GM12878 (cell line): ENCODE measurements at regions not wholly inside any gene's neighbourhood (a gene's known extent, or its start where the extent isn't known, plus 50 kb on each side); places are given as distances from the start of the nearest gene placed in this dataset.

Experiments
- ATAC-seq: fragments of 200-7000 bp; cut with Tn5 transposase; 3 replicates; pipeline ENCODE4 v1.9.1; 2020; ENCODE audit warnings: mild to moderate bottlenecking, moderate library complexity
- BruUV-seq: library from RNA; stranded (reverse); fragments of 400-500 nt; replicated peaks from 2 replicates; lab custom pipeline; 2021; lab: Mats Ljungman, UMichigan
- CTCF ChIA-PET: fragments of 300-600 bp; sonication (Branson Sonifier 250); formaldehyde crosslinking; extraction: SDS; loops from one replicate; lab custom pipeline; 2021; ENCODE audit warnings: inconsistent platforms; lab: Yijun Ruan, JAX
- POLR2A ChIA-PET: fragments of 350-600 bp; formaldehyde crosslinking; extraction: SDS; loops from one replicate; lab custom pipeline; 2021; ENCODE audit warnings: inconsistent platforms; lab: Charles Lee
- RAD21 ChIA-PET: fragments of 300-600 bp; sonication (Branson Sonifier 250); formaldehyde crosslinking; loops from one replicate; lab custom pipeline; 2023; ENCODE audit warnings: antibody characterized with exemption; ENCODE audit not compliant: unreplicated experiment; lab: Charles Lee
- SMC1A ChIA-PET: fragments of 300-600 bp; sonication (Branson Sonifier 250); formaldehyde crosslinking; loops from one replicate; lab custom pipeline; 2023; ENCODE audit not compliant: unreplicated experiment, uncharacterized antibody; lab: Charles Lee
- DNase-seq: peaks from one replicate; pipeline ENCODE4 v3.0.0-alpha.2; 2011; ENCODE audit warnings: low read depth, low spot score
- FAIRE-seq: peaks from 3 replicates; lab custom pipeline; 2011; peaks lifted over from hg19 to GRCh38; lab: Jason Lieb, UNC
- H2AFZ ChIP-seq: 2 replicates; pipeline ENCODE4 v1.6.0; 2011; ENCODE audit warnings: low read depth, low read length, control low read depth; ENCODE audit not compliant: control insufficient read depth
- H3K27ac ChIP-seq: 2 replicates; pipeline ENCODE4 v1.5.1; 2011; ENCODE audit warnings: control low read depth; ENCODE audit not compliant: control insufficient read depth, insufficient read depth
- H3K27me3 ChIP-seq, 2 experiments: replicated peaks in 1 of 2; 2 replicates each; pipeline versions ENCODE4 v1.6.0 to v1.6.1; 2011; ENCODE audit warnings: low read length in 1 of 2; ENCODE audit not compliant: control insufficient read depth in 2 of 2, insufficient read depth in 2 of 2
- H3K36me3 ChIP-seq, 2 experiments: 2 replicates each; pipeline ENCODE4 v1.5.1; 2011; ENCODE audit warnings: low read length in 1 of 2; ENCODE audit not compliant: control insufficient read depth in 2 of 2, insufficient read depth in 2 of 2
- H3K4me1 ChIP-seq: 2 replicates; pipeline ENCODE4 v1.6.1; 2011; ENCODE audit warnings: mild to moderate bottlenecking, low read length, moderate library complexity, mixed read lengths; ENCODE audit not compliant: control insufficient read depth, insufficient read depth
- H3K4me2 ChIP-seq: 2 replicates; pipeline ENCODE4 v1.6.0; 2011; ENCODE audit warnings: control low read depth; ENCODE audit not compliant: control insufficient read depth, insufficient read depth
- H3K4me3 ChIP-seq: fragments of 200-600 bp; sonication (generic); 2 replicates; pipeline ENCODE4 v1.5.1; 2016
- H3K79me2 ChIP-seq: 2 replicates; pipeline ENCODE4 v1.6.0; 2011; ENCODE audit warnings: low read length; ENCODE audit not compliant: control insufficient read depth, insufficient read depth
- H3K9ac ChIP-seq: 2 replicates; pipeline ENCODE4 v1.8.0; 2011; ENCODE audit warnings: low read length, control low read depth, mixed read lengths; ENCODE audit not compliant: control insufficient read depth, insufficient read depth
- H3K9me3 ChIP-seq: replicated peaks from 3 replicates; pipeline ENCODE4 v1.5.1; 2011; ENCODE audit warnings: mild to moderate bottlenecking, low read length; ENCODE audit not compliant: control insufficient read depth, insufficient read depth
- H4K20me1 ChIP-seq: 2 replicates; pipeline ENCODE4 v1.6.0; 2011; ENCODE audit not compliant: control insufficient read depth, insufficient read depth
- BRCA1 ChIP-seq: IDR thresholded peaks from 2 replicates; pipeline ENCODE4 v1.6.1; 2011; ENCODE audit warnings: low read depth, low read length, improper control_type of control experiment
- CBX3 ChIP-seq: fragments of 200-600 bp; sonication (generic); IDR thresholded peaks from 2 replicates; pipeline ENCODE4 v1.6.1; 2016; ENCODE audit warnings: low read depth, borderline replicate concordance
- EP300 ChIP-seq, 2 experiments: fragments of 150-350 bp in 1 of 2; IDR thresholded peaks; 2 replicates each; pipeline ENCODE4 v1.6.1; 2011 to 2012; ENCODE audit warnings: low read depth in 2 of 2, low read length in 2 of 2, borderline replicate concordance in 1 of 2, improper control_type of control experiment in 1 of 2, inconsistent platforms in 1 of 2; ENCODE audit not compliant: control insufficient read depth in 1 of 2
- HDAC2 ChIP-seq: fragments of 200-600 bp; sonication (generic); IDR thresholded peaks from 2 replicates; pipeline ENCODE4 v1.6.1; 2017
- NFXL1 ChIP-seq: fragments of 450-650 bp; IDR thresholded peaks from 2 replicates; pipeline ENCODE4 v1.6.1; 2017; ENCODE audit warnings: antibody characterized with exemption, mild to moderate bottlenecking, borderline replicate concordance
- PML ChIP-seq: IDR thresholded peaks from 2 replicates; pipeline ENCODE4 v1.6.1; 2012; ENCODE audit warnings: low read length, inconsistent platforms
- POLR2AphosphoS5 ChIP-seq: IDR thresholded peaks from 2 replicates; pipeline ENCODE4 v1.6.1; 2011; ENCODE audit warnings: mild to moderate bottlenecking, low read length, inconsistent platforms
- RBBP5 ChIP-seq: fragments of 200-600 bp; sonication (generic); conservative IDR thresholded peaks from 2 replicates; pipeline ENCODE4 v1.6.1; 2016
- SMC3 ChIP-seq: IDR thresholded peaks from 2 replicates; pipeline ENCODE4 v1.6.1; 2011; ENCODE audit warnings: low read length, improper control_type of control experiment, borderline replicate concordance
- SUZ12 ChIP-seq: fragments of 200-600 bp; sonication (generic); IDR thresholded peaks from one replicate; pipeline ENCODE4 v1.6.1; 2018; ENCODE audit warnings: antibody characterized with exemption, mild to moderate bottlenecking; ENCODE audit not compliant: unreplicated experiment
- ZNF622 ChIP-seq: fragments of 450-650 bp; IDR thresholded peaks from 2 replicates; pipeline ENCODE4 v1.6.1; 2017; ENCODE audit warnings: mild to moderate bottlenecking, inconsistent platforms
- ZZZ3 ChIP-seq: IDR thresholded peaks from 2 replicates; pipeline ENCODE4 v1.6.1; 2011; ENCODE audit warnings: low read depth; ENCODE audit not compliant: control insufficient read depth, insufficient read length
- WGBS: methylation state at CpG from one replicate; pipeline ENCODE4 v1.1.6; 2016; ENCODE audit warnings: low lambda C conversion rate; ENCODE audit not compliant: insufficient replicate concordance, insufficient coverage; ENCODE audit errors: missing lambda C conversion rate; 5-methylcytosine and 5-hydroxymethylcytosine counted together
- in situ Hi-C: fragments of 300-500 bp; cut with MboI; formaldehyde crosslinking; loops from 9 replicates; pipeline ENCODE4 v1.14.3; 2018; ENCODE audit warnings: mixed read lengths
- intact Hi-C: fragments of 100-400 bp; cut with micrococcal nuclease; formaldehyde crosslinking; loops from one replicate; pipeline ENCODE4 v1.14.2; 2022; ENCODE audit not compliant: unreplicated experiment
- TF ChIP-seq, protein P1 (sequence below): IDR thresholded peaks from 2 replicates; pipeline ENCODE4 v1.6.1; 2011; ENCODE audit warnings: low read depth, low read length, improper control_type of control experiment, borderline replicate concordance
- TF ChIP-seq, protein P2 (sequence below): fragments of 450-650 bp; formaldehyde crosslinking; IDR thresholded peaks from 2 replicates; pipeline ENCODE4 v1.4.0; 2022; ENCODE audit warnings: mild to moderate bottlenecking, moderate library complexity
- TF ChIP-seq, protein P3 (sequence below): IDR thresholded peaks from 2 replicates; pipeline ENCODE4 v1.6.1; 2012; ENCODE audit warnings: low read length, inconsistent platforms
- TF ChIP-seq, protein P4 (sequence below): IDR thresholded peaks from 2 replicates; pipeline ENCODE4 v1.6.1; 2012; ENCODE audit warnings: mild to moderate bottlenecking, low read depth, low read length

DNA sequence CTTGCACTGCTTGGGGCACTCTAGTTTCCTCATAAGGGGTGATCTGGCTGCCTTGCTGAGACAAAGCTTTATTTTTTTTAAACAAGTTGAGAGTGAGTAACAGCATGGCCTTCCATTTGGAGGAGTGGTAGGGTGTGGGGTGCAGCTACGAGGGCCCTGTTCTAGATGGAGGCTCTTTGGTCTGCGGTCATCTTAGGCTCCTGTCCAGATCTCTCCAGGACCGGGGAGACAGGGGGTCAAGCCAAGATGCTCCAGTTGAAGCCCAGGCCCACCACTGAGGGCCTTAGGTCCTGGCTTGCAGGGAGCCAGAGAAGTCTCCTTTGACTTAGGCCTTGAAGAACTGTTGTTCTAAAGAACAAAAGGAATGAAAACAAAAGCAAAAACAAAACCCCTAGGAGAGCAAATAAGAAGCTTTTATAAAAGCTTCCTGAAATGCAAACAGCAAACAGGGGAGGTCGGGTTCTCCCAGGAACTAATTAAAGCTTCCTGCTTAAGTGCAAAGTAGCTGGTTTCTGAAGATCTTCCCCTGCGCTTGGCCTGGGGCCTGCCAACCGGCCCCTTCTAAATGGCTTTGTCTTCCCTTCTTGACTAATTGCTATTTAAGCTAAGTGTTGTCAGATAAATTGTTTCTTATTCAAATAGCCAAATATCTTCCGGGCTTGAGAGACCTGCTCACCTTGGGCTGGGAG is 259.2 kb downstream of the GLRX3 start:
- ChIA-PET SMC1A (no interaction called here), CTCF (no interaction called here), POLR2A (no interaction called here), RAD21 (no interaction called here)
- Histone ChIP-seq H3K36me3 (no peaks in the 10 kb centered on the region), H3K79me2 (no peaks in the 10 kb centered on the region), H3K4me1 (no peaks in the 10 kb centered on the region), H2AFZ (no peak overlapping the region), H3K27me3 (no peaks in the 10 kb centered on the region), H4K20me1 (no peaks in the 10 kb centered on the region), H3K9me3 (peaks cover 2% of the 10 kb centered on the region; the same call in 1 of the 3 replicates), H3K9ac (no peak overlapping the region), H3K4me3 (no peak overlapping the region), H3K4me2 (no peak overlapping the region), H3K27ac (no peak overlapping the region)
- 27% methylated on average over 7 of the region's 7 CpGs for WGBS
- in situ Hi-C loops = no loop called here
- no peak for ATAC-seq
- DNase-seq = no peak
- intact Hi-C loops = no loop called here
- no peak for FAIRE-seq
- no TSS peak for BruUV-seq
- no peak for TF ChIP-seq ZNF622
- no peak for TF ChIP-seq BRCA1
- no peak for TF ChIP-seq ZZZ3
- TF ChIP-seq HDAC2 = no peak
- TF ChIP-seq RBBP5 = no peak
- TF ChIP-seq, protein P1, sequence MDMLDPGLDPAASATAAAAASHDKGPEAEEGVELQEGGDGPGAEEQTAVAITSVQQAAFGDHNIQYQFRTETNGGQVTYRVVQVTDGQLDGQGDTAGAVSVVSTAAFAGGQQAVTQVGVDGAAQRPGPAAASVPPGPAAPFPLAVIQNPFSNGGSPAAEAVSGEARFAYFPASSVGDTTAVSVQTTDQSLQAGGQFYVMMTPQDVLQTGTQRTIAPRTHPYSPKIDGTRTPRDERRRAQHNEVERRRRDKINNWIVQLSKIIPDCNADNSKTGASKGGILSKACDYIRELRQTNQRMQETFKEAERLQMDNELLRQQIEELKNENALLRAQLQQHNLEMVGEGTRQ = no peak
- no peak for TF ChIP-seq CBX3
- TF ChIP-seq SMC3 = no peak
- TF ChIP-seq PML = no peak
- TF ChIP-seq, protein P2, sequence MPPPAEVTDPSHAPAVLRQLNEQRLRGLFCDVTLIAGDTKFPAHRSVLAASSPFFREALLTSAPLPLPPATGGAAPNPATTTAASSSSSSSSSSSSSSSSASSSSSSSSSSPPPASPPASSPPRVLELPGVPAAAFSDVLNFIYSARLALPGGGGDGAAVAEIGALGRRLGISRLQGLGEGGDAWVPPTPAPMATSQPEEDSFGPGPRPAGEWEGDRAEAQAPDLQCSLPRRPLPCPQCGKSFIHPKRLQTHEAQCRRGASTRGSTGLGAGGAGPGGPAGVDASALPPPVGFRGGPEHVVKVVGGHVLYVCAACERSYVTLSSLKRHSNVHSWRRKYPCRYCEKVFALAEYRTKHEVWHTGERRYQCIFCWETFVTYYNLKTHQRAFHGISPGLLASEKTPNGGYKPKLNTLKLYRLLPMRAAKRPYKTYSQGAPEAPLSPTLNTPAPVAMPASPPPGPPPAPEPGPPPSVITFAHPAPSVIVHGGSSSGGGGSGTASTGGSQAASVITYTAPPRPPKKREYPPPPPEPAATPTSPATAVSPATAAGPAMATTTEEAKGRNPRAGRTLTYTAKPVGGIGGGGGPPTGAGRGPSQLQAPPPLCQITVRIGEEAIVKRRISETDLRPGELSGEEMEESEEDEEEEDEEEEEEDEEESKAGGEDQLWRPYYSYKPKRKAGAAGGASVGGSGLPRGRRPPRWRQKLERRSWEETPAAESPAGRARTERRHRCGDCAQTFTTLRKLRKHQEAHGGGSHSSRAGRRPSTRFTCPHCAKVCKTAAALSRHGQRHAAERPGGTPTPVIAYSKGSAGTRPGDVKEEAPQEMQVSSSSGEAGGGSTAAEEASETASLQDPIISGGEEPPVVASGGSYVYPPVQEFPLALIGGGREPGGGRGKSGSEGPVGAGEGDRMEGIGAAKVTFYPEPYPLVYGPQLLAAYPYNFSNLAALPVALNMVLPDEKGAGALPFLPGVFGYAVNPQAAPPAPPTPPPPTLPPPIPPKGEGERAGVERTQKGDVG (CRISPR knock-in tag) = no peak
- TF ChIP-seq, protein P3, sequence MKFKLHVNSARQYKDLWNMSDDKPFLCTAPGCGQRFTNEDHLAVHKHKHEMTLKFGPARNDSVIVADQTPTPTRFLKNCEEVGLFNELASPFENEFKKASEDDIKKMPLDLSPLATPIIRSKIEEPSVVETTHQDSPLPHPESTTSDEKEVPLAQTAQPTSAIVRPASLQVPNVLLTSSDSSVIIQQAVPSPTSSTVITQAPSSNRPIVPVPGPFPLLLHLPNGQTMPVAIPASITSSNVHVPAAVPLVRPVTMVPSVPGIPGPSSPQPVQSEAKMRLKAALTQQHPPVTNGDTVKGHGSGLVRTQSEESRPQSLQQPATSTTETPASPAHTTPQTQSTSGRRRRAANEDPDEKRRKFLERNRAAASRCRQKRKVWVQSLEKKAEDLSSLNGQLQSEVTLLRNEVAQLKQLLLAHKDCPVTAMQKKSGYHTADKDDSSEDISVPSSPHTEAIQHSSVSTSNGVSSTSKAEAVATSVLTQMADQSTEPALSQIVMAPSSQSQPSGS = no peak
- TF ChIP-seq NFXL1 = no peak
- TF ChIP-seq SUZ12 = no peak
- TF ChIP-seq EP300 (IDR thresholded peaks at IDR 0.05; ENCODE audit: borderline replicate concordance in 1 of 2, control insufficient read depth in 1 of 2, low read depth in 2 of 2, low read length in 2 of 2) = no peak
- TF ChIP-seq, protein P4, sequence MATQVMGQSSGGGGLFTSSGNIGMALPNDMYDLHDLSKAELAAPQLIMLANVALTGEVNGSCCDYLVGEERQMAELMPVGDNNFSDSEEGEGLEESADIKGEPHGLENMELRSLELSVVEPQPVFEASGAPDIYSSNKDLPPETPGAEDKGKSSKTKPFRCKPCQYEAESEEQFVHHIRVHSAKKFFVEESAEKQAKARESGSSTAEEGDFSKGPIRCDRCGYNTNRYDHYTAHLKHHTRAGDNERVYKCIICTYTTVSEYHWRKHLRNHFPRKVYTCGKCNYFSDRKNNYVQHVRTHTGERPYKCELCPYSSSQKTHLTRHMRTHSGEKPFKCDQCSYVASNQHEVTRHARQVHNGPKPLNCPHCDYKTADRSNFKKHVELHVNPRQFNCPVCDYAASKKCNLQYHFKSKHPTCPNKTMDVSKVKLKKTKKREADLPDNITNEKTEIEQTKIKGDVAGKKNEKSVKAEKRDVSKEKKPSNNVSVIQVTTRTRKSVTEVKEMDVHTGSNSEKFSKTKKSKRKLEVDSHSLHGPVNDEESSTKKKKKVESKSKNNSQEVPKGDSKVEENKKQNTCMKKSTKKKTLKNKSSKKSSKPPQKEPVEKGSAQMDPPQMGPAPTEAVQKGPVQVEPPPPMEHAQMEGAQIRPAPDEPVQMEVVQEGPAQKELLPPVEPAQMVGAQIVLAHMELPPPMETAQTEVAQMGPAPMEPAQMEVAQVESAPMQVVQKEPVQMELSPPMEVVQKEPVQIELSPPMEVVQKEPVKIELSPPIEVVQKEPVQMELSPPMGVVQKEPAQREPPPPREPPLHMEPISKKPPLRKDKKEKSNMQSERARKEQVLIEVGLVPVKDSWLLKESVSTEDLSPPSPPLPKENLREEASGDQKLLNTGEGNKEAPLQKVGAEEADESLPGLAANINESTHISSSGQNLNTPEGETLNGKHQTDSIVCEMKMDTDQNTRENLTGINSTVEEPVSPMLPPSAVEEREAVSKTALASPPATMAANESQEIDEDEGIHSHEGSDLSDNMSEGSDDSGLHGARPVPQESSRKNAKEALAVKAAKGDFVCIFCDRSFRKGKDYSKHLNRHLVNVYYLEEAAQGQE = no peak
- no peak for TF ChIP-seq POLR2AphosphoS5
